Muscle of arm (tissue), 1 donor: ENCODE measurements at regions not wholly inside any gene's neighbourhood (a gene's known extent, or its start where the extent isn't known, plus 50 kb on each side); places are given as distances from the start of the nearest gene placed in this dataset.

Experiments
- DNase-seq: peaks from one replicate; pipeline ENCODE4 v3.0.0-alpha.2; 2013

DNA sequence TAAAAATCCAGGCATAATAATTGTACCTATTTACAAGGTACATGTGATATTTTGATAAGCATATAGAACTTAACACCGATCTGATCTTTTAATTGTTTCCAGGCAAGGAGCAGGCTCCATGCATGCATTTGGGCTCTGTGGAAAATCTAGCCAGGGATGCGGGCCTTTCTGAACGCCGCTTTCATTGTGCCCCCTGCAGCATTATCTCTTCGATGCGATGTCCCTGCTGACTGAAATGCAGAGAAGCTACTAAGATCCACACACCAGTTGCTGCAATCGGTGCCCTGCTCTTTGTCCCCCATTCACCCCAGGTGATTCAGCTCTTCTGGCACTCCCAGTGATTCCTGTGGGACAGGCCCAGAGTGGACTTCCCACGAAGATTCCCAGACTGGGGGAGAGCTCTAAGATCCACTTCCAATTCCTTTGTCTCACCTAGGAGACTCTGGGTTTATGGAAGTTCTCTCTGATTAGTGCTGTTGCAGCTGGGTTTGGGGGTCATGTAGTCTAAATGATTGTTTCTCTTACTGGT is 254.3 kb upstream of the AGA start:
- DNase-seq: no peak

DNA sequence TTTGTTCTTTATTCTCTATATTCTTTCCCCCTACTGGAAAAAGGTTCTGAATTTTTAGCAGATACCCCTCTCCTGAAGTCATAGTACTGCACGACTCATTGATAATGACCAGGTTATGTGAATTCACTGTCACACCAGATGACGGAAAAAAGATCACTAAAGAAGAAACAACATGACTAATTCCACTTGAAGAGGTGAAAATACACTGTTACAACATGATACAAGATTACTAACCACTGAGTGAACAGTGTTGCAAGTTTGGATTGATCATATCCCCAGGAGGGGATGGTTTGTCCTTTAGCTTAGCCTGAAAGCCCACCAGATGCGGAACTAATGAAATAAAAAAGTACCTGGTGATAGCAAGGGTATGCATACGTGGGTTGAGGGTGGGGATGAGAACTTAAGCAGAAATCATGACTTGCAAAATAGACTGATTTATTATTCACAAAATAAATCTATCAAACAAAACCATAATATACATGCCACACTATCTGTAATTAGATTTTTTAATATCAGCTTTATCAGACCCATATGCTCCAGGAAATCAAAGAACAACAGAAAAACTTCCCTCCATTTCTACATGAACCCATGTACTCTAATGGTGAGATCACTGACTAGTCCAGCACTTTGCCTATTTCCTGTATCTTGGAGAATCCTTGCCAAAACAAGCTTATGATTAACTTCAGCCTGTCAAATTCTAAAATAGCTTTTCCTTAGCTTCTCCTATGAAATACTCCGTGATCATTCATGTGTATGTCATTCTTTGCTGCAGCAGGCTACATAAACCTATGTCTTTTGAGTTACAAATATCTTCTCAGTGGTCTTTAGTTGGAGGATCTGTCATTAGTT is 257.4 kb upstream of the AGA start:
- DNase-seq: no peak

DNA sequence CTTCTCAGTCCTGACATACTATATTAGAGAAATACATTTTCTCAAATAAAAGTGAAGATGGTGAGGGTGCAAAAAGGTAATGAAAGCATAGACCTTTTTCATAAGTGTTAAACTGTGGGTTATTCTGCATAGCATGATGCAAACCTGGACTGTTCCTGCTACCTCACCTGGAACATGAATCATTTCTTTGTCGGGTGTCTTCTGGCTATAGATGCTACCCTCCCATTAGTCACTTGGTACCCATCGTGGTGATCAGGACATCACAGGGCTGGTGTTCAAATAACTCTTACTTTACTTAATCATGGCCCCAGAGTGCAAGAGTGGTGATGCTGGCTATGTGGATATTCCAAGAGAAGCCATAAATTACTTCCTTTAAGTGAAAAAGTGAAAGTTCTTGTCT is 264.7 kb upstream of the AGA start:
- no peak for DNase-seq

DNA sequence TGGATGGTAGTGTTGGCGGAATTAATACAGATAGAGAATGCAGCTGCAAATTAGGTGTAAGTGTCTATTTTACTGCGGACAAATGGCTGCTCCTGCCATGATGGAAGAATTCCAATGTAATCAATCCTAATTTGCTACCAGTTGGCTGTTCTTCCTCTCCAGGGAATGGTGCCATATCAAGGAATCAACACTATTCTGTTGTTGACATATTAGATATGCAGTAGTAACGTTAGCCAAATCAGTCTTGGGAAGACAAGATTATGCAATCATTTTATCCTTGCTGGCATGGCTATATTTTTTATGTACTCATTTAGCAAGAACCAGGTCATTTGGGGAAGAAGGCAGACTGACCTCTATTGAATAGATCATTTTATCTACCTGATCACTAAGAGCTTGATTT is 271.2 kb upstream of the AGA start:
- DNase-seq: no peak

DNA sequence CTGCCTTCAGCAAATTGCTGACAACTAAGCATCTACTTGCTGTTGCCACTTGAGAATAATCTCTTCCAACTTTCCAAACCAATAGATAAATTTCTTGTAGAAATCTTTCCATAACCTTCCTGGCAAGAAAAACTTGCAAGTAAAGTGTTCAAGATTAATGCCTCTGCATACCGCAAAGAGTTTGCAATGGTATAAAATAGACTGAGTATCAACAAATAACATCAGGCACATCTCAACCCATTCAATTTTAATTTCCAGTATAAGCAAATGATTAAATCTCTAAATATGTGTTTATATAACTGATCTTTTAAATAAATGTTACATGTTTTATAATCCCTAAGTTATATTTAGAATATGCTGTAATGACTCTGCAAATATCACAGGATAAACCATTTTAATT is 275.2 kb upstream of the AGA start:
- no peak for DNase-seq

DNA sequence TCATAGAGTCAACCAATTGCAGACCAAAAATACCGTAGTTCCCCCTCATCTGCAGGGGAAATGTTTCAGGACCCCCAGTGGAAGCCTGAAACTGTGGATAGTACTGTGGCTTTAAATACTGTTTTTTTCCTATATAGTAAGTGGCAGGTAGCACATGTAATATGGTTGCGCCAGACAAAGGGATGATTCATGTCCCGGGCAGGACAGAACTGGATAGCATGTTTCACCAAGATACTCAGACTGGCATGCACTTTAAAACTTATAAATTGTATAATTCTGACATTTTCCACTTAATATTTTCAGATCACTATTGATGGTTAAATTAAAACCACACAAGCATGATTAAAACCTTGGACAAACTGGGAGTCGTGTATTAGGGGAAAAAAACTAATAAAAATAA is 276.3 kb upstream of the AGA start:
- DNase-seq: no peak

DNA sequence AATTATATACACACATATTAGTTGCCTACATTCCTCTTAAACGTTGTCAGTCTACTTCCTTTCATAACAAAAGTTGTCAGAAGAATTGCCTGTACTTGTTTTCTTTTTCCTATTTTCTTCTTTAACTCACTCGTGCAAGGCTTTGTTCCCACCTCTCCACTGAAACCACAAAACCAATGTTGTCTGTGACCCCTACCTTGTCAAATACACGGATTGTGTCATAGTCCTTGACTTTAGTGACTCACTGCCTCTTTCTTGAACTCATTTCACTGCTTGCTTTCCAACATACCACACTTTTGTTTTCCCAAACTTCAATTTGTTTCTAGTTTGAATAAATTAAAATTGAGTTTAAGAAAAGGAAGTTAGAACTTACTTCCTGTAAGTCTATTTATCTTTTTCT is 283.9 kb upstream of the AGA start:
- no peak for DNase-seq

DNA sequence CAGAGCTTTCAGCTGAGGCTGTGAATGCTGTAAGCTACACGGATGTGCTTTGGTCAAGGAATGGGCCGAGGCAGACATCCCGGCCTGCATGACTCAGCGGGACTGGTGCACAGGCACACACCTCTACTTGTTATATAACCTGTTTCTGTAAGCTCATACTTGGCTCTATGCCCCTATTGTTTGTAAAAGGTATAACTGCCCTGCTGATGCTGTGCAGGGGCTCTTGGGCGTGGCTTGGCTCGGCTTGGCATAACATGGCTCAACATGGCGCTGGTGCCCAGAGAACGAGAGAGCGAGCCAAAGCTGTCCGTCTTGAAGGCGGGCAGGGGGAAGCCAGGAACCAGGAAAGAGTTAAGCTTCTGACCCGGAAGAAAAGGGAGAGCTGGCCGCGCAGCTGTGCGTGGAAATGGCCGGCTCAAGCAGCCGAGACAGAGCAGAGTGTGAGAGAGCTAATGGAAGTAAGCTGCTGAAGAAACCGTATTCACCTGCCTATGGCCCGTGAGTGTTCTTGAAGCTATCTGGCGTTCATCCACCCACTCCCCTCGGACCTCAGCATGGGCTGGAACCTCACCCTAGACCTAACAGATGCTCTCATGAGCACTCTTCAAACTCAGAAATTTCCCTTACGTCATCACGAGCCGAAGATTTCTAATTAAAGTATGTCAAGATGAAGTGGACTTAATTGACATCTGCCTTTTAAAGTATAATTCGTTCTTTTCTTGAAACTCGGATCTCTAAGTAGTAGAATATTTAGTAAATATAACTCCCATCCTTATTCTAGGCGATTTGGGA is 286.3 kb upstream of the AGA start:
- DNase-seq: no peak

DNA sequence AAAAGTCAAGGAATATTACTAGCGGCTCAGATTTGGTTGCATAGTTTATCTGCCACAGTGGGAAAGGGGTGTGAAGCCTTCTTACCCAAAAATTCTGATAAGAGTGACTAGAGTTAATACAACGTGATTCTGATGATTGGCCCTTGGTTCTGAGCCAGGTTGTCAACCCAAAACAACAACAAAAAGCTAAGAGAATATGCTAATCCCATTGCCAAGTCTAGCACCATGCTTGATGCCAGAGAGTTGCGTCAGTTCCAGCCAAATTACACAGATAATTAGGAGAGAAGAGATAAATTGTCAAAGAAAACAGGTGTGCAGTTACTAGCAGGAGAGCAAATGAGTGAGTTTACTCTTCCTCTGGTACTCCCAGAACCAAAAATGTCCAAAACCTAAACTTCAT is 287.4 kb upstream of the AGA start:
- DNase-seq: no peak

DNA sequence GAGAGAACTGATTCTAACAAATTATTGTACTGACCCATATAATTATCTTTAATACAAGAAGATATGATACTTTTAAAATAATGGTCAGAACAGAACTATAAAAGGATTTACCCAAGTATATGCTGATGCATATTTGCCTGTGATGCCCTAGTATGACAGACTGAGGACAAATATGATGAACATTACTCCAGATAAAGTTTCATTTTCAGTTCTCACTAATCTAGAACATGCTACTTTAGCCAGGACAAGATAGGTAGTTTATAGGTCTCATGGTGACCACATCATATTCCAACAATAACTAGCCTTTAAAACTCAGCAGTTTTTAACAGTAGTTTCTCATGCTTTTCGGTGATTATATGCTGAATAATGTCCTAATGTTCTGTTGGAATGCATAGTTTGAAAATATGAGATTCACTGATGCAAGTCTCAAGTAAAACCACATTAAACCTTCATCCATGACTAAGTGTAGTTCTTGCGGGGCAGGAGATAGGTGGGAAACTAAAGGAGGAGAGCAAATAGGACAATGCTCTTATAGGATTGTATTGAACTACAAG is 295.2 kb upstream of the AGA start:
- no peak for DNase-seq

DNA sequence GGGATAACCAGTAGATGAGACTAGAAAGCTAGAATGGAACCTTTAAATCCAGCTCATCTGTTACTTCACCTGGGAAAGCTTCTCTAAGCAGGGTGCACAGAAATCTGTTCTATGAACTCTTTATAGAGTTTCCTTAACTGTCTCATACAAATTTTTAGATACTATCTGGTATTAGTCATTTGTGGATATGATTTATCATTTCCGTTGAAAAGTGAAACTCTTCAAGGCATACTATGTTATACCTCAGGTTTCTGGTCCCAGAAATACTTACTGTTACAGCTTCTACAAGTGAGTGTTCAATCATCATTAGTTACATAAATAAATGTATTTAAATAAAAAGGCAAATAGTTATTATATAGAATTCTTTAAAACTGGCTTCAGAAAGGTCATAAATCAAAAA is 298.3 kb upstream of the AGA start:
- DNase-seq: no peak

DNA sequence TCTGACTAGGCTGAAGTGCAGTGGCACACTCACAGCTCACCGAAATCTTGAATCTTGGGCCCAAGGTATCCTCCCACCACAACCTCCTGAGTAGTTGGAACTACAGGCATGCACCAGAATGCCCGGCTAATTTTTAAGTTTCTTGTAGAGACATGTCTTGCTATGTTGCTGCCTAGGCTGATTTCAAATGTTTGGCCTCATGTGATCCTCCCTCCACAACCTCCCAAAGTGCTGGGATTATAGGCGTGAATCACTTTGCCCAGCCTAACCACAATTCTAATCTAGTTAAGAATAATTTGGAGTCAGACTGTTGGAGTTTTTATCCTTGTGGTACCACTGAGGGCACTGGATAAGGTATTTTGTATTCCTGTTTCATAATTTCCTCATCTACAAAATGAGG is 317.5 kb upstream of the AGA start:
- no peak for DNase-seq

DNA sequence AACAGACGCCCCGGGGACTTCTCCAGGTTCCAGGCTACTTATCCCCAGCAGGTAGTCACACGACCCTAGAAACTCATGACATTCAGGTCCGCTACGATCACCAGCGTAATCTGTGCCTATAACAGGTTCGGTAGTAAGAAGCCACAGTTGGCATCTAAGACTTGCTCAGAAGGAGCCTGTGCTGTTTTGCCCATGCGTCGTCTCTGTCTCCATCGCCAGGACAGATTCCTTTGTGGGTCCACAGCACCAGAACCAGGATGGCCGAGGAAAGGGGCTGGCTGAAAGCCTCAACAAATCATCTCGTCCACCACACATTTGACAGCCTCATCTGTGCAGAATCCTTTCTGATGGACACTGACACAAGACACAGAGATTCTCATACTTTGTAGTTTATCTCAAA is 319.5 kb upstream of the AGA start:
- no peak for DNase-seq

DNA sequence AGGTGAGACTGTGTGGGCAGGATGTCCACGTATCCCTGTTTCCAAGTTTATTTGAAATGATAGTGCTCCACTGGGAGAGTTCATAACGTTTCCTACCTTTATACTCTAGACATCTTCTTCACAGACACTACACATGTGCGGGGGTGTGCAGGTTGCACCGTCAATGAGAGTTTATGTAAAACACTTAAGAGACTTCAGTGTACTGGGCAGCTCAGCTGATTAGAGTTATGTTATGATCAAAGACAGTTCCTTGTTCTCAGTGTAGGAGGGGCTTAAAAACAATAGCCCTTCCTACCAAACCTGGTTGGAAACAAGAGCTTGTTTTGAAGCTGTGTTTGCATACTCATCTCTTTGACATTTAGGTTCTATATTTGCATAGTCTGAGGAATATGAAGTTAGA is 326.9 kb upstream of the AGA start:
- DNase-seq: no peak

DNA sequence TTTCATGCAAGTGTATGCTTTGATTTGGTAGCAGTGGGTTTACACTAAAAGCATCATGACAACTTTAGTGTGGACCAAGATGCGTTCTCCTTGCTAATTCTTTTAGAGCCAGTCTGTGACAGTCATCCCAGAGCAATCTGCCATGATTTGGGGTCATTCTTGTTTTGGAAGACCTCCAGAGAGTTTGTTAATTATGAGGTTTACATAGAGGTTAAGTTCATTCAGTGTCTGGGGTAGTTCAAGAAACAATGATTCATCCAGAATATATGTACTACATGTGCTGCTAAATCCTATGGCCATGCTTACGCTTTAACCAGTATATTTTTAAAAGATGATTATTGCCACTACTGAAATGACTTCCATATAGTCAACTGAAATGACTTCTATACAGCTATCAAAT is 328.5 kb upstream of the AGA start:
- DNase-seq: no peak

DNA sequence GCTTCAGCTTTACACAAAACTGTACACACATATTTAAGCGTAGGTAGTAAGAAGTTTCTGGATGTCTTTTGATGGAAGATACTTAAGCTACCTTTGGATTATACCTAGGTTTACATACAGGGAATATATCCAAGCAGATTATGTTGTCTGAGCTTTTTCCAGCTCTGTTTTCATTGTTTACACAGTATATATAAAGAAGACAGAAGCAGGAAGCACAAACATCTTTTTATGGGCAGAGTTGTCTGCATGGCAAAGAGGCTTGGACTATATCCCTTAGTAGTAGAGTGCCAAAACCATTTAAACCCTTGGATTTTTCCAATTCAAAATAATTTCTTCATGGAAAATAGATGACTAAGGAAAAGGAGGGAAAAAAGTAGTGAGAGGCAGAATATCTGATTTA is 329.4 kb upstream of the AGA start:
- no peak for DNase-seq

DNA sequence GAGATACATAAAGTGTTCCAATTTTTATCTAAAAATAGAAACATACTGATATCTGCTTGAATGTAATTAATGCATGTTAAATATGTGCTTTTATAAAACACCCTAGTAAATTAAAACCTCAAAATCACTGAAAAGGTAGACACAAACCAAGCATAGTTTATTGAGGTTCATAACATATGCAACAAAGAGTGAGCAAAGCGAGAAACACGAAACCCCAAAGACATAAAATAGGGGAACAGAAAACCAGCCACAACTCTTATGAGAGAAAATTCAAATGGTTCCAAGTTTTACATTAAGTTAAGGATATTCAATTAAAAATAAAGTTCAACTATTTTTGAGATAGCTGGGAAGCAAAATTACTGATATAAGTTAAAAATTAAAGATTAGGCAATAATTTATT is 336.4 kb upstream of the AGA start:
- no peak for DNase-seq

DNA sequence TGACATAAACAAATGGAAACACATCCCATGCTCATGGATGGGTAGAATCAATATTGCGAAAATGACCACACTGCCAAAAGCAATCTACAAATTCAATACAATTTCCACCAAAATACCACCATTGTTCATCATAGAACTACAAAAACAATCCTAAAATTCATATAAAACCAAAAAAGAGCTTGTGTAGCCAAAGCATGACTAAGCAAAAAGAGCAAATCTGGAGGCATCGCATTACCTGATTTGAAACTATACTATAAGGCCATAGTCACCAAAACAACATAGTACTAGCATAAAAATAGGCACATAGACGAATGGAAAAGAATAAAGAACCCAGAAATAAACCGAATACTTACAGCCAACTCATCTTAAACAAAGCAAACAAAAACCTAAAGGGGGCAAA is 342.8 kb upstream of the AGA start:
- DNase-seq: no peak

DNA sequence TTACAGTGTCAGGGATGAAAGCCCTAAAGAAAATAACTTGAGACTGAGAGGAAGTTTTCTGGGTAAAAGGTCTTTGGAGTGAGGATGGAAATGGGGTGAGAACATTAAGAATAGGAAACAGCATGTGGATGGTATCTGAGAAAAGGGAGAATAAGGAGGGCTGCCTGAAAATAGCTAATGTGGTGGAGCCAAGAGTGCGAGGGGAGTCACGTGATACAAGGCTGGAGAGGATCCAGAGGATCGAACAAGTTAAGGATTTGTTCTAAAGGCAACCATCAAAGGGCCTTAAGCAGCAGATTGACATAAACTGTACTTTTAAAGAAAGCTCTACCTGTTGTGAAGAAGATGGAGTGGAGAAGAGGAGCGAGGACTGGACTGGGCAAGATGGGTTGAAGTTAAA is 347.4 kb upstream of the AGA start:
- DNase-seq: no peak

DNA sequence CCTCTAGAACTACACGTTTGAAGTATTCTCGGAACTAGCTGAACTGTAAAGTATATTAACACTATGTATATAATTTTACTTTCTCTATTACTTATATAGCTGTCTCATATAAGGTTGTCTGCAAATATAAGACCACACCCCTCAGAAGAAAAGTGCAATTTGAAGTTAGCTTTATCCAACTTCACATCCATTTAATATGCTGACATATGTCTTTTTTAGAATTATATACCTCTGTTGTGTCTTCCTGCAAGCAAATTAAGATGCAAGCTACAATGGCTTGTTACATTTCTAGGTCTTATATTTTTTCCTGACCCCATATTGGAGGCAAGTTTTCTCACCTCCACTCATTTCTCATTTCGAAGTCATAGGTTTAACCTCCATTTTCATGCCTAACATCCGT is 349.0 kb upstream of the AGA start:
- no peak for DNase-seq

DNA sequence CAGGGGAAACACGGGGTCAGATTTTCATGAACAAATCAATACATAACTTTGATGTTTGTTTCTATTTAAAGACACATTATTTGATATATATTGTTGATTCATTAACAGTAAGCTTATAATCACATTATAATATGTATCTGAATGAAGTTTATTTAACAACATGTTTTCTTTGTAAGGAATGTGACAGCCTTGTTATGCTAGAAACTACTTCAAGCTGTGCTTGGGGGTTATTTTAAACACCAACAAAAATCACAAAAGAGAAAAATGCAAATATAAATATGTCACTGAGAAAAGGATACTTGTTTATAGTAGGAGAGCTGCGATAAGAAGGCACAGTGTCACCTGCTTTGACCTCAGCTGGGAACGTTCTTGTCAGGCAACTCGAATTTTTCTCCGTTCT is 354.6 kb upstream of the AGA start:
- DNase-seq: no peak

DNA sequence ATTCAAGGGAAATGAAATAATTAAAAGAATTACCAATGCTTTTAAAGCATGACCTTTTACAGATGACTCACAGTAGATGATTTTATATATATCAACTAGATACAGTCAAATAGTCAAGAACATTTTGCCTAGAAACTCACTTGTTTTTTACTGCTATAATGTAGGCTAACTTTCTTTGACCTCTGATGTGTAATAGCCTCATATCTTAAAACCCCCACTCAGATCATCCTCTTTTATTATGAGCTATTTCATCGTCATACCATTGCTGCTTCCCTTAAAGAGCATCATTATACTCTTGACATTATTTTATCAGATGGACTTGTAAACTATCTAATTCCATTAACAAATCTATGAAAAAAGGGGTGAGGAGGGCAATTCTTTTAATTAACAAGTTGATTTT is 355.9 kb upstream of the AGA start:
- no peak for DNase-seq

DNA sequence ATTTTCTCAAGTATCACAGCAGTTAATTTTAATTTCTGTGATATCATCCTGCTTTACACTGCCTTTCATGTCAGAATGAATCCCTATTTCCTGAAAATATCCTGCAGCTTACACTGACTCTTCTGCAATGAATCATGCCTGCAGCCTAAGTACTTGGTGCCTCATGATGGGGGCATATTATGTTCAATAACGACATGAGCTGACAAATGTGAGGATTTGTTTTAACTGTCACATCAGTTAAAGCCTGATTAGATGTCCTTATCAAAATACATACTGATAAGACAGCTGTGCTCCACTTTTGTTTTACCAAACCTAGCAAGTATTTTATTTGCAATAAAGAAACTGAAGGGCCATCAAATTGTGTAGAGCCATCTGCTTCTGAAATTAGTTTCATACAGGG is 359.9 kb upstream of the AGA start:
- DNase-seq: no peak
